KMS-11 (cell line): ENCODE measurements at regions not wholly inside any gene's neighbourhood (a gene's known extent, or its start where the extent isn't known, plus 50 kb on each side); places are given as distances from the start of the nearest gene placed in this dataset.

Experiments used
- H2AFZ ChIP-seq: fragments of 200-600 bp; sonication (generic); 2 replicates; pipeline ENCODE4 v1.6.1; 2016; ENCODE audit warnings: antibody characterized with exemption, mixed run types, low read depth
- H3K27ac ChIP-seq: fragments of 200-600 bp; sonication (generic); 2 replicates; pipeline ENCODE4 v1.6.1; 2016; ENCODE audit warnings: mild to moderate bottlenecking, mixed run types
- H3K27me3 ChIP-seq: fragments of 200-600 bp; sonication (generic); 2 replicates; pipeline ENCODE4 v1.6.1; 2017; ENCODE audit warnings: mild to moderate bottlenecking, low read depth, mixed run types, moderate library complexity; ENCODE audit not compliant: insufficient read depth
- H3K36me3 ChIP-seq: fragments of 200-600 bp; sonication (generic); 2 replicates; pipeline ENCODE4 v1.6.1; 2017; ENCODE audit warnings: mild to moderate bottlenecking, mixed run types; ENCODE audit not compliant: insufficient read depth
- H3K4me1 ChIP-seq: fragments of 200-600 bp; sonication (generic); 2 replicates; pipeline ENCODE4 v1.6.1; 2016; ENCODE audit warnings: mild to moderate bottlenecking, low read depth, mixed run types; ENCODE audit not compliant: poor library complexity, severe bottlenecking
- H3K4me2 ChIP-seq: fragments of 200-600 bp; sonication (generic); 2 replicates; pipeline ENCODE4 v1.7.0; 2016; ENCODE audit warnings: mild to moderate bottlenecking, mixed run types
- H3K4me3 ChIP-seq: fragments of 200-600 bp; sonication (generic); IDR thresholded peaks from 2 replicates; pipeline ENCODE4 v1.6.1; 2017; ENCODE audit warnings: low read depth, low read length, mixed read lengths; ENCODE audit not compliant: insufficient read depth
- H3K79me2 ChIP-seq: fragments of 200-600 bp; sonication (generic); 2 replicates; pipeline ENCODE4 v1.6.1; 2016; ENCODE audit warnings: low read depth, mixed run types; ENCODE audit not compliant: insufficient read depth
- H3K9ac ChIP-seq: fragments of 200-600 bp; sonication (generic); 2 replicates; pipeline ENCODE4 v1.6.1; 2016; ENCODE audit warnings: mild to moderate bottlenecking, mixed run types
- H4K20me1 ChIP-seq: fragments of 200-600 bp; sonication (generic); 2 replicates; pipeline ENCODE4 v1.6.1; 2016; ENCODE audit warnings: mild to moderate bottlenecking, mixed run types; ENCODE audit not compliant: insufficient read depth
- TF ChIP-seq, protein P1 (sequence below): fragments of 200-600 bp; sonication (generic); conservative IDR thresholded peaks from 2 replicates; pipeline ENCODE4 v1.6.1; 2017; ENCODE audit warnings: low read depth, mild to moderate bottlenecking, antibody characterized with exemption, low read length, moderate library complexity, mixed read lengths

DNA sequence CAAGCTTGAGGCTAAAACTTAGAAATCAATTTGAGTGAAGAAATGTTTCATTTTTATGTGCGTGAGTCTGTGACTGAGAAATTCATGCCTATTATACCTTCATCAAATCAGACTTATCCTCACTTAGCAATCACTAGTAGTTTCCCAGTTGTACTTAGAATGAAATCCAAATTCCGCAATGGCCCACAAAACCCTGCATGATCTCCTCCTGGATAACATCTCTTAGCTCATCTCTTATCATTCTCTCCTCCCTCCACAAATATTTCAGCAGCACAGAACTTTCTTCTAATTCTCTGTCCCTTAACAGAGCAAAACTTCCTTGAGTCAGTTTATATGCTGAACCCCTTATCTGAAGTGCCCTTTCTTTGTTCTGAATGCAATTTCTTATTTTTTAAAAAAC lies 198.8 kb upstream of the TGFBR2 start:
- Histone ChIP-seq H4K20me1 (no peaks in the 10 kb centered on the region), H3K27ac (no peak overlapping the region), H3K27me3 (no peaks in the 10 kb centered on the region), H3K36me3 (no peaks in the 10 kb centered on the region), H2AFZ (no peak overlapping the region), H3K4me1 (no peaks in the 10 kb centered on the region), H3K79me2 (no peaks in the 10 kb centered on the region), H3K4me3 (no peak overlapping the region), H3K4me2 (no peak overlapping the region), H3K9ac (no peak overlapping the region)
- TF ChIP-seq, protein P1, sequence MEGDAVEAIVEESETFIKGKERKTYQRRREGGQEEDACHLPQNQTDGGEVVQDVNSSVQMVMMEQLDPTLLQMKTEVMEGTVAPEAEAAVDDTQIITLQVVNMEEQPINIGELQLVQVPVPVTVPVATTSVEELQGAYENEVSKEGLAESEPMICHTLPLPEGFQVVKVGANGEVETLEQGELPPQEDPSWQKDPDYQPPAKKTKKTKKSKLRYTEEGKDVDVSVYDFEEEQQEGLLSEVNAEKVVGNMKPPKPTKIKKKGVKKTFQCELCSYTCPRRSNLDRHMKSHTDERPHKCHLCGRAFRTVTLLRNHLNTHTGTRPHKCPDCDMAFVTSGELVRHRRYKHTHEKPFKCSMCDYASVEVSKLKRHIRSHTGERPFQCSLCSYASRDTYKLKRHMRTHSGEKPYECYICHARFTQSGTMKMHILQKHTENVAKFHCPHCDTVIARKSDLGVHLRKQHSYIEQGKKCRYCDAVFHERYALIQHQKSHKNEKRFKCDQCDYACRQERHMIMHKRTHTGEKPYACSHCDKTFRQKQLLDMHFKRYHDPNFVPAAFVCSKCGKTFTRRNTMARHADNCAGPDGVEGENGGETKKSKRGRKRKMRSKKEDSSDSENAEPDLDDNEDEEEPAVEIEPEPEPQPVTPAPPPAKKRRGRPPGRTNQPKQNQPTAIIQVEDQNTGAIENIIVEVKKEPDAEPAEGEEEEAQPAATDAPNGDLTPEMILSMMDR, result no peak

DNA sequence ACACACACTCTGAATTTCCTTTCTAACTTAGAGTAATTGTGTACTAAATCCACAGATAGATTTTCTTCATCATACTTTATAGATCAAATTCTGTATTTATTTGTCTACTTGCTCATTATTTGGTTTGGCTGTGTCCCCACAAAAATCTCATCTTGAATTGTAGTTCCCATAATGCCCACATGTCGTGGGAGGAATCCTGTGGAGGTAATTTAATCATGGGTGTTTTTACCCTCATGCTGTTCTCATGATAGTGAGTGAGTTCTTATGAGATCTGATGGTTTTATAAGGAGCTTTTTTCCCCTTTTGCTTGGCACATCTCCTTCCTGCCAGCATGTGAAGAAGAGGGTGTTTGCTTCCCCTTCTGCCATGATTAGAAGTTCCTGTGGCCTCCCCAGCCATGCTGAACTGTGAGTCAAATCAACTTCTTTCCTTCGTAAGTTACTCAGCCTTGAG lies 198.3 kb upstream of the TGFBR2 start:
- Histone ChIP-seq H3K27ac (no peak overlapping the region), H3K4me1 (no peaks in the 10 kb centered on the region), H2AFZ (no peak overlapping the region), H4K20me1 (no peaks in the 10 kb centered on the region), H3K36me3 (no peaks in the 10 kb centered on the region), H3K79me2 (no peaks in the 10 kb centered on the region), H3K27me3 (no peaks in the 10 kb centered on the region), H3K4me2 (no peak overlapping the region), H3K4me3 (no peak overlapping the region), H3K9ac (no peak overlapping the region)
- TF ChIP-seq, protein P1, result no peak

GRCh38 chr3:30418443-30418842 lies 188.0 kb upstream of the TGFBR2 start:
- Histone ChIP-seq H3K79me2 (no peaks in the 10 kb centered on the region), H3K4me3 (no peak overlapping the region), H4K20me1 (no peaks in the 10 kb centered on the region), H3K4me2 (no peak overlapping the region), H3K36me3 (no peaks in the 10 kb centered on the region), H3K27ac (no peak overlapping the region), H3K27me3 (no peaks in the 10 kb centered on the region), H3K4me1 (no peaks in the 10 kb centered on the region), H2AFZ (no peak overlapping the region), H3K9ac (no peak overlapping the region)
- TF ChIP-seq, protein P1, result no peak

DNA sequence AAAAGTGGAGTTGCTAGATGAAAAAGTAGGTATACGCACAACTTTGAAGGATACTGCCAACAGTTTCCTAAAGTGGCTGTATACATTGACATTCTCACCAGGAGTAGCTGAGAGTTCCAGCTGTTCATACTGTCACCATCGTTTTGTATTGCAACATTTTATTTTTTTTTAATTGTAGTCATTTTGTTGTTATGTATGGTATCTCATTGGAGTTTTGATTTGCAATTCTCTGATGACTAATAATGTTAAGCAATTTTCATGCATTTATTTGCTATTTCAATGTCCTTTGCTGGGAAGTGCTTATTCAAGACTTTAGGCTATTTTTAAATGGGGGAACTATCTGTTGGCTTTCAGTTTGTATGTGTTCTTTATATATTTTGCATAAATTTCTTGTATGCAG lies 185.1 kb upstream of the TGFBR2 start:
- Histone ChIP-seq H3K9ac (no peak overlapping the region), H3K4me2 (no peak overlapping the region), H2AFZ (no peak overlapping the region), H3K4me3 (no peak overlapping the region), H3K4me1 (no peaks in the 10 kb centered on the region), H3K27ac (no peak overlapping the region), H3K36me3 (no peaks in the 10 kb centered on the region), H4K20me1 (no peaks in the 10 kb centered on the region), H3K79me2 (no peaks in the 10 kb centered on the region), H3K27me3 (no peaks in the 10 kb centered on the region)
- TF ChIP-seq, protein P1, result no peak
